Thyroid gland (tissue), 4 donors: ENCODE measurements at regions not wholly inside any gene's neighbourhood (a gene's known extent, or its start where the extent isn't known, plus 50 kb on each side); places are given as distances from the start of the nearest gene placed in this dataset.

Source experiments
- DNase-seq, 2 donors: peaks; one replicate each; pipeline ENCODE4 v3.0.0-alpha.2; 2019
- H3K27ac ChIP-seq, 3 donors: fragments of 200-600 bp; sonication (generic); 1 replicate in 2 of 3; 2 replicates in 1 of 3; pipeline ENCODE4 v1.5.1; 2016 to 2019; ENCODE audit warnings: mild to moderate bottlenecking in 1 of 3, moderate library complexity in 1 of 3
- H3K27me3 ChIP-seq: fragments of 200-600 bp; sonication (generic); one replicate; pipeline ENCODE4 v1.5.1; 2019
- H3K36me3 ChIP-seq, 2 donors: fragments of 200-600 bp; sonication (generic); one replicate each; pipeline ENCODE4 v1.5.1; 2016 to 2019
- H3K4me1 ChIP-seq, 2 donors: fragments of 200-600 bp; sonication (generic); one replicate each; pipeline ENCODE4 v1.5.1; 2017 to 2019
- H3K4me3 ChIP-seq, 3 donors: fragments of 200-600 bp; sonication (generic); replicated peaks in 1 of 3; 1 replicate in 2 of 3; 2 replicates in 1 of 3; pipeline ENCODE4 v1.5.1; 2016; ENCODE audit warnings: mild to moderate bottlenecking in 1 of 3
- H3K9me3 ChIP-seq: fragments of 200-600 bp; sonication (generic); one replicate; pipeline ENCODE4 v1.5.1; 2017
- CTCF ChIP-seq, 6 experiments: fragments of 200-600 bp in 3 of 6; fragments of 450-650 bp in 3 of 6; sonication (generic) in 3 of 6; IDR thresholded peaks; one replicate each; pipeline ENCODE4 v1.5.1; 2016 to 2019; ENCODE audit warnings: antibody characterized with exemption in 6 of 6, mild to moderate bottlenecking in 2 of 6, inconsistent platforms in 1 of 6, moderate library complexity in 1 of 6
- POLR2A ChIP-seq, 2 donors: fragments of 450-650 bp; IDR thresholded peaks; one replicate each; pipeline ENCODE4 v1.6.1; 2017; ENCODE audit warnings: antibody characterized with exemption in 2 of 2, mild to moderate bottlenecking in 2 of 2, moderate library complexity in 1 of 2
- WGBS, 2 donors: methylation state at CpG; one replicate each; pipeline ENCODE4 v1.1.5; 2017; 5-methylcytosine and 5-hydroxymethylcytosine counted together
- intact Hi-C: fragments of 100-400 bp; cut with DNase I; formaldehyde crosslinking; loops from one replicate; pipeline ENCODE4 v1.15.1; 2023

- TF ChIP-seq POLR2A (IDR thresholded peaks at IDR 0.05) (no peak), CTCF (IDR thresholded peaks at IDR 0.05) (no peak)
- Histone ChIP-seq H3K36me3 (no peaks in the 10 kb centered on the region), H3K4me3 (no peak overlapping the region), H3K27me3 (no peaks in the 10 kb centered on the region), H3K27ac (no peak overlapping the region), H3K9me3 (no peaks in the 10 kb centered on the region), H3K4me1 (no peaks in the 10 kb centered on the region)
- intact Hi-C loops = no loop called here
- DNase-seq = no peak
- 69 to 82% methylated on average over 4 of the region's 4 CpGs for WGBS, 2 donors
Observed at GRCh38 chr3:159860269-159861116, 128.1 kb upstream of the IL12A start.

DNA sequence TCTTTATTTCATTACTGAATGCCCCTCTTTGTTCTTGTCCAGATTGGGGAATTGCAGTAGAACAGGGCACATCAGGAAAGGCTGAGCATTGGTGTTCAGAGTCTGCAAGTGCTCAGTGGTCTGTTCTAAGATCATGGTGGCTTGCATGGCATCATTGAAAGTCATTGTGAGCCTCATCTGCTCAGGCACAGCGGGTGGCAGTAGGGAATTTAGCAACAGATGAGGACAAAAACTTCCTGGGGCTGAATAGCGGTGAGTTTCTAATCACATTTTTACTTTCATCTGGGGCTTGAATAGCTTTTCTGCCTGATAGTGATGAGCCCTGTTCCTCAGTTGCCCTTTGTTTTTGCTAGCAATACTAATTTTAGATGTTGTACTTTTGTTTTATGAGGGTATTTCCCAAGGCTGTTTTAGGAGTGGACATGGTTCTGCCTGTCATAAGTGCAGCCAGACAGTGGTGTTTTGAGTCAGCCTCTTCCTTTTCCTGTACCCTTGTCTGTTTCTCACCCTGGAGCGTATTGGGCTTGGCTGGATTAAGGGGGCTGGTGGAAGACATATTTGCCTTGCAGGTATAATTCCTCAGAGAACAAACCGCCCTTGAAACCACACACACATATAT, 127.2 kb upstream of the IL12A start:
- Histone ChIP-seq H3K27ac (peak overlapping the region in 1 of 3 donors; percentile 43), H3K9me3 (no peaks in the 10 kb centered on the region), H3K4me3 (no peak overlapping the region), H3K4me1 (no peaks in the 10 kb centered on the region), H3K27me3 (no peaks in the 10 kb centered on the region), H3K36me3 (no peaks in the 10 kb centered on the region)
- TF ChIP-seq POLR2A (IDR thresholded peaks at IDR 0.05) = no peak
- no peak for TF ChIP-seq CTCF (IDR thresholded peaks at IDR 0.05)
- no peak for DNase-seq
- WGBS, 2 donors = 80 to 88% methylated on average over 4 of the region's 4 CpGs
- intact Hi-C loops = no loop called here

DNA sequence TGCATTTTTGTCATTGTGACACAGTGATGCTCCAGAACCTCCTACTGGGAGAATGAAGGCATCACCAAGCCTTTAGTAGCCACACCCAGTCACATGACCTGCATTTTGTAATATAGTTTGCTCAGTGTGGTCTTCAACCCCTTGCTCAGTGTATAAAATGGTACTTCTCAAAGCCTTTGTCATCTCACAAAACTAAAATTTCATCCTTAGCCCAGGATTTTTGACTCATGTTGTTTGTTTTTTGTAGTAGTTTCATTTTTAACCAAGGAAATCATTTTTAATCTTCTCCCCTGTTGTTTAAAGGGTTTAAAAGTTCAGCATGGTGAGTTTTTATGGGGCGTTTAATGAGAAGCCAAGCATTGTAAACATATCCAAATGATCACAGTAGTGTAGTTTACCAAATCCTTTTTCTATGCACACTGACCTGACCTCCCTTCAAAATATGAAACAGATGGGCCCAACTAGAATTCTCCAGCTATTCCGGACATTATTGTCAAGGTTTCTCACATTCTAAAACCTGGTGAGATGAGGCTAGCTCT, 123.5 kb upstream of the IL12A start:
- DNase-seq = no peak
- 69 to 85% methylated on average over 2 of the region's 2 CpGs for WGBS, 2 donors
- Histone ChIP-seq H3K9me3 (no peaks in the 10 kb centered on the region), H3K27me3 (no peaks in the 10 kb centered on the region), H3K4me3 (no peak overlapping the region), H3K4me1 (no peaks in the 10 kb centered on the region), H3K36me3 (no peaks in the 10 kb centered on the region), H3K27ac (no peak overlapping the region)
- intact Hi-C loops = no loop called here
- no peak for TF ChIP-seq CTCF (IDR thresholded peaks at IDR 0.05)
- no peak for TF ChIP-seq POLR2A (IDR thresholded peaks at IDR 0.05)

DNA sequence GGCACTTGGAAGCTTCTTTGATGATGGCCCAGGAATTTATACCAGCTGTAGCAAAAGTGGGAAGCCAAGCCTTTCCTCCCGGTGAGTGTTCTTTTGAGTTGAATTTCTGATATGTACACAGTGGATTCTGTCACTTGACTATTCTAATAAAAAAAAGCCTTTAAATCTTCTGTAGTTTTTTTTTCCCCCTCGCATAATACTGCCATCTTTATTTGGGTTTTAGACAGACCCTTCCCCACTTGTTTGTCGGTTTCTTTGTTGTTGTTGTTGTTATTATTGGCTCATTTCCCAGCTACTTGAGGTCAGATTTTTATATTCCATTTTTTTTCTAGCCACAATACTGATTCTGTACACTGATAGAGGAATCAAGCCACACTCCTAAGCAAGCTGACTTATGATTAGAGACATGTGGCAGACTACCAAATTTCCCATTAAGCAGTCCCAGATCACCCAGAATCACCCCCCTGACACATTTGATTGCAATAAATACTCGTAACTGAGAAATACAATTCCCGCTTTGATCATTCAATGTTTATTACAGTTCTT, 122.4 kb upstream of the IL12A start:
- intact Hi-C loops = no loop called here
- Histone ChIP-seq H3K4me3 (no peak overlapping the region), H3K9me3 (no peaks in the 10 kb centered on the region), H3K27ac (no peak overlapping the region), H3K4me1 (no peaks in the 10 kb centered on the region), H3K27me3 (no peaks in the 10 kb centered on the region), H3K36me3 (no peaks in the 10 kb centered on the region)
- no peak for DNase-seq
- no peak for TF ChIP-seq CTCF (IDR thresholded peaks at IDR 0.05)
- TF ChIP-seq POLR2A (IDR thresholded peaks at IDR 0.05) = no peak
- WGBS, 2 donors = 76% methylated on average over 5 of the region's 5 CpGs

GRCh38 chr3:159867372-159867771, 121.3 kb upstream of the IL12A start:
- intact Hi-C loops = no loop called here
- no peaks in the 10 kb centered on the region for H3K36me3 ChIP-seq
- no peak for DNase-seq
- H3K4me1 ChIP-seq = peaks cover 9 to 10% of the 10 kb centered on the region in 2 donors
- no peak overlapping the region for H3K4me3 ChIP-seq
- H3K27me3 ChIP-seq = no peaks in the 10 kb centered on the region
- no peak overlapping the region for H3K27ac ChIP-seq
- whole genome bisulfite sequencing, 2 donors = 95% methylated on average over 2 of the region's 2 CpGs
- no peak for TF ChIP-seq POLR2A (IDR thresholded peaks at IDR 0.05)
- TF ChIP-seq CTCF (IDR thresholded peaks at IDR 0.05) = no peak
- H3K9me3 ChIP-seq = no peaks in the 10 kb centered on the region
